ENCODE measurements at regions not wholly inside any gene's neighbourhood (a gene's known extent, or its start where the extent isn't known, plus 50 kb on each side); places are given as distances from the start of the nearest gene placed in this dataset.

DNA sequence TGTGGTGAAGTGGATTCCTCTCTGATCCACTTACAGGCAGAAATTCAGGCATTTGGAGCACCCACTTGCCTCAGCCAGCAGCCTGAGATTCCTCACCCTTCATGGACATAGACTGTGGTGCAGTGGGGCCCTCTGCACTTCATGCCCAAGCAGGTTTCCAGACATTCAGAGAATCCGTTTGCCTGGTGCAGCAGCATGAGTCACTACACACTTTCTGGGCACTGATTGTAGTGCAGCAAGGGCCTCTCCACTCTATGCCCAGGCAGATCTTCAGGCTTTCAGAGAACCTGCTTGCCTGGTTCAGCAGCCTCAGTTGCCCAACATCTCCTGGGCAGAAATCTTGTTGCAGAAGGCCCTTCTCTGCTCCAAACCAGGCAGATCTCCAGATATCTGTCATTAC, 920.9 kb downstream of the SLITRK5 start:
- no peak for DNase-seq (ENCODE audit: low read depth)

DNA sequence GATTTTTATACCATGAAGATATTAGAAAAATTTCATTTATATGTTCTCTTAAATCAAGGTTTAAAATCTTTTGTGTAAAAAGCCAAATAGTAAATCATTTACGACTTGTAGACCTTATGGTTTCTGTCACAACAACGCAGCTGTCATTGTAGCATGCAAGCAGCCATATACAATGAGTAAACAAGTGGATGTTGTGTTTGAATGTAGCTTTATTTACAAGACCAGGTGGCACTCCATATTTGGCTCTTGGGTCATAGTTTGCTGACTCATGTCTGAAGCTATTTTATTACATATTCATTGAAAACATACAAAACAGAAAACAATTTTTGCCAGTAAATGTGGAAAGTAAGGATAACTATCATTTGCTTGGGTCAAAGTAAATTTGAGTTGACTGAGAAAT, 930.8 kb downstream of the SLITRK5 start:
- DNase-seq (ENCODE audit: low read depth): no peak

DNA sequence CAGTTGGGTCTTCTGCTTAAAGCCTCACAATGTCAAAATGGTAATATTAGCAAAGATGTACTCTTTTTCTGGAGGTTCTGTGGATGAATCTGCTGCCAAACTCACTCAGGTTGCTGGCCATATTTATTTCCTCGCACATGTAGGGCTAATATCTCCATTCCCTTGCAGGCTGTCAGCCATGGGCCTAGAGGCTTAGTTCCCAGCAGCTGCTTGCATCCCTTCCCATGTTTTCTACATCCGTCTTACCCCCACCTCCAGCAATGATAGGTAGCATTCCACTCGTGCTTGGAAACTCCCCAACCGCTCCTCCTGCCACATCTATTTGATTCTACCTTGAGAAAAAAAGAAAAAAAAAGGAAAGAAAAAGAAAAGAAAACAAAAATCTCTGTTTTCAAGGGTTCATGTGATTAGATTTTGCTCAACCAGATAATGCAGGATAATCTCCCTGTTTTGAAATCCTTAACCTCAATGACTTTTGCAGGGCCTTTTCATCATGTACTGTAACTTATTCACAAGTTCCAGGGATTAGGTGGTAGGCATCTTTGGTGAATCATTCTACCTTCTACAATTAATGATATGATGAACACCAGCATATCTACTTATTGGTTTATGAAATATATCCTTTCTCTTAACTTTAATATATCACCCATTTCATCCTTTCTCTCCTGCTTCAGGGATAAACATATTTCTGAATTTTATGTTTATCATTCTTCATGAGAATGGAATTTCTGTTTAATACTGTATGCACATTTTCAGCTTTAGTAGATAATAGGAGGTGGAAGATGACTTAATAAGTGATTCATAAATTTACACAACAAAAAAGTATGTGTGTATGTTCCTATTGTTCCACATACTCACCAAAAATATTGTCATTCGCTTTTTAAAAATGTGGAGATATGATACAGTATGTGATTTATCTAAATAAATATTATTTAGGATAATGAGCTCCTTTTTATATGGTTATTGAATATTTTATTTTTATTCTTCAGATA, 931.9 kb downstream of the SLITRK5 start:
- no peak for DNase-seq (ENCODE audit: low read depth)

DNA sequence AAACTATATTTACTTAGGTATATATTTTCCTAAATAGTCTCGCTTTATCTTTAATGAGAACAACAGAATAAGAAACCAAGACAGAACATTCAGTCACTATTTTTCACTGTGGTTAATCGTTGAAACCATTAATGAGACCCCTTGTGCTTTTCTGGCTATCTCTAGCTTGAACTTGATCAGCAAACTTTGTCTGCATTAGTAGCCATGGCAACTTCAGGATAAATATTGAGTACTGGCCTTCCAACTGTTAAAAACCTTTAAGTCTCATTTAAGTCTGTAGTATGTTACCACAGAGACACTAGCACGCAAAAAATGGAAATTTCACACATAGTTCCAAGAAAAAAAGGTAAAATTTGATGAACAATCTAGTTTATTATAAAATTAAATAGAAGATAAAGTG, 946.0 kb downstream of the SLITRK5 start:
- DNase-seq (ENCODE audit: low read depth): no peak

DNA sequence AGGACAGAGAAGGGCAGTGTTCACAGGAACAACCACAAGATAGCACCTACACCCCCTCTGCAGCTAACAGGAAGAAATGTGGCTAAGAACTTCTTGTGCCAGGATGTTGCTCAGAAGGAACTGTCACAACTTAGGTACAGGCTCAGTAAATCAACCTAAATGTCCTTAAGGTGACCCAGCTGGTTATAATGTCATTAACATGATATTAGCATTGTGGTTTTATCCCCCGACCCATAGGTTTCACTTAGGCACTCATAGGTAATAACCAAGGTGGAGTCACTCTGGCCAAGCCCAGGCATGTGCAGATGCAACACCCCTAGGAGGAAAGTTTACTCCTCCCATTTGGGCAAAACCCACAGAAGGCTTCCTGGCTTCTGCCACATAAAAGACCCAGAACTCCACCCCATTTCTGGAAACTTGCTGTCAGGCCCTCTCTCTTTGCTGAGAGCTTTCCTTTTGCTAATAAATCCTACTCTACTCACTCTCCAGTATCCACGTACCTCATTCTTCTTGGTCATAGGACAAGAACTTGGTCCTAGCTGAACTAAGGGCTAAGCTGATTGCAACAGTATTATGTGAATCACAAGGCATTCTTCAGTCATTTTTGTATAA, 951.3 kb downstream of the SLITRK5 start:
- no peak for DNase-seq (ENCODE audit: low read depth)

DNA sequence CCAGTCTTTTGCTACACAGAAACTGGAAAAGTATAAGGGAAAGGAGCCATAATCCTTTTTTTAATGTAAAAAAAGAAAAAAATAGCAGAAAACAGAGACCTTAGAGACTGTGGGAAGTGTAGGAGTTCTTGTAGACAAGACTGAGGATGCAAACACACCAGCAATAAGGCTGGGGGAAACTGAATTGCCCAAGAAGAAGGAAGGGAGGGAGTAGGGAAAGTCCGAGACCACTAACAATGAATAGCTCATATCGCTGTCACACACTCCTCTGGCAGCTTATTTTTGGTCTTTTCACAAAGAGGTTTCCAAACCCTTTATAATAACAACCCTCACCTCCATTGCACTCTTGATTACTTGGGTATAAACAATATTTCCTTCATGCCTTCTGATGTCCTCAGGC, 952.0 kb downstream of the SLITRK5 start:
- DNase-seq (ENCODE audit: low read depth): no peak

DNA sequence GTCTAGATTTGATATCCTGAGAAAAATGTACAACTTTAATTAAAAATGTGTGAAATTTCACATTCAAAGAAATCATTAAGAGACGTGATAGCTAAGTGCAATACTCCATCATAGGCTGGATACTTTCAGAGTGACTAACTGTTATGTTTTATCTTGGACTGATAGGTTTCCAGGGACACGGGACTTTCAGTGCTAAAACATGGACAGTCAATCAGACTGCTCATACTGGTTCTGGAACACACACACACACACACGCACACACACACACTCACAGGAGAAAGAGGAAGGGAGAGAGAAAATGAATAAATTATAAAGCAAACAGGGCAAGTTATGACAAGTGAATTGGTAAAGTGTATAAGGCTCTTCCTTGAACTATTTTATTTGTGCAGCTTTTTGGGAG, 955.9 kb downstream of the SLITRK5 start:
- DNase-seq (ENCODE audit: low read depth): no peak

DNA sequence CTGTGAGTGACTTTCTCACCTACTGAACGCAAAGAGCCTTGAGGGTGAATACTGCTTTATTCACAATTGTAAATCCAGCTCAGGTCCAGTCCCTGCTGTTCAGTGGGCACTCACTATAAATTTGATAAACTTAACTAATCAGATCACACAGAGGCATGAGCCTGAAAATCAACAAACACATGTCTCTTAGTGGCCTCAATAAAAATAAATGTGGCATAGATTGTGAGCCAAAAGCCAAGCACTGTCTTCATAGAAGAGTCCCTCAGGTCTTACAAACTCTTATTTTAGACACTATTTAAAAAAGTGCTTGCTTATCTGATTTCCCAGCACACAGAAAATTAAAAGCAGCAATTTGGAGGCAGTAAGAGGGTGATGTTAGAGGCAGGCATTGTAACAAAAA, 957.7 kb downstream of the SLITRK5 start:
- no peak for DNase-seq (ENCODE audit: low read depth)

DNA sequence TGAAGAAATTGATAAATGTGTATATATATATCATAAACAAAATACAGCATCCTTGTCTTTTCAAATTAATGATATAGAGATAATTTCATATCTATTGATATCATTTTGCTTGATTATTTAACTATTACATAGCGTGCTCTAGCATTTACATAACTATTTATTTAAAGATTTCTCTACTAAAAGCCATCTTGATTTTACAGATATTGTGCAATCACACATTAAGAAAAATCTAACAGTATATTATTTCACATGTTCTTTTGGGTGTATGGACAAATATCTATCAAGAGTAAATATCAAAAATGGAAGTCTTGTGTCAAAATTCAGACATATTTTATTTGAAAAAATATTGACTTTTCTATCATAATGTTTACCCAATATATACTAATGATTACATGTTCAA, 966.8 kb downstream of the SLITRK5 start:
- no peak for DNase-seq (ENCODE audit: low read depth)

DNA sequence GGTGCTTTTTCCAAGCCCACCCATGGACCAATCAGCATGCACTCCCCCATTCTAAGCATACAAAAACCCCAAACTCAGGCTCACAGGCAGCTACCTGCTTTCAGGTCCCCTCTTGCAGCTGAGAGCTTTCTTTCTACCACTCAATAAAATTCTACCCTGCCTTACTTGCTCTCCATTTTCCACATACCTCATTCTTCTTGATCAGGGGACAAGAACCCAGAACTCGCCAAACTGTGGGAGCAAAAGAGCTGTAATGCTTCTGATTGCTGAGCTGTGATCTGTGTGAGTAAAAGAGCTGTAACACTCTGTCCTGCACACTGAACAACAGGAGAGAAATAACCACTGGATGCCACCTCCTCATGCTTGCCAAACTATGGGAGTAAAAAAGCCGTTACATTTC, 972.1 kb downstream of the SLITRK5 start:
- DNase-seq (ENCODE audit: low read depth): no peak

DNA sequence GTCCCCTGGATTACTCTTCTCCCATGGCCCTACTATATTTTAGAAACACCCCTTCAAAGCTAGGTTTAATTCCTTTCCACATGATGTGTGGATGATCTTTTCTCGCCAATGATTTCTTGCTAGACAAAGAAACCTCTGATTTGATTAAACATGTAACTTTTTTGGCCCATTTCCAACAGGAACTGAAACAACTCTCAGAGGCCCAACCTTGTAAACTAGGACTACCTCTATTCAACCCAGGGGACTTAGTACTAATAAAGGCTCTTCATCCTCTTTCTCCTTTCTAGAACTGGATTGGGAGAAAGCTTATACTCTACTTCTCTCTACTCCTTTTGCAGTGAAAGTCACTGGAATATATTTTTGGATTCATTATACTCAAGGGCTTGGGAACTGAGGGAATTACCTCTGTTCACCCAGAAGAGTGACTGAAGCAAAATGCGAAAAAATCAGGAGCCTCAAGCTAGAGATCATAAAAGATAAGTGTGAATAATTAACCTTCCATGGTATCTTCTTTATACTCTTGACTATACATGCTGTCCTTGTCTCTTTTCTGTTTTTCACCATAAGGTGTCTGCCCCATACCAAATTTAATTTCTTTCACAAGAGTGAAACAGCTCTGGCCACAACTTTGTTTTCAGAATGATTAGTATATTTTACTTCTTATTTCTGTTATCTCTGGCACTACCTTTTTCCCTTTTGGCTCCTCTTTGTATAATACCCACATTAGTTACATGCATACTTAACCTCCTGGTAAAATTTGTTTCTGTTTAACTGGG, 977.6 kb downstream of the SLITRK5 start:
- DNase-seq (ENCODE audit: low read depth): no peak

DNA sequence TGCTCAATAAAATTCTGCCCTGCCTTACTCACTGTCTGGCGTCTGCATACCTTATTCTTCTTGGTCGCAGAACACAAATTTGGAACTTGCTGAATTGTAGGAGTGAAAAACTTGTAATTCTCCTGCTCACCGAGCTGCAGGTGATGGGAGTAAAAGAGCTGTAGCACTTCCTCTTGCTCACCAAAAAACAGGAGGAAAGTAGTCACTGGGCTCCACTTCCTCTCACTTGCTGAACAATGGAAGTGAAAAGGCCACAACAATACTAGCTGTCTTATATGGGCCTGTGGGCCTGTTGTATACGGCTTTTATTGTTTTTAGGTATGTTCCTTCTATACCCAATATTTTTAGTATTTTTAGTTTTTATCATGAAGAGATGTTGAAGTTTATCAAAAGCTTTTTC, 978.7 kb downstream of the SLITRK5 start:
- no peak for DNase-seq (ENCODE audit: low read depth)

DNA sequence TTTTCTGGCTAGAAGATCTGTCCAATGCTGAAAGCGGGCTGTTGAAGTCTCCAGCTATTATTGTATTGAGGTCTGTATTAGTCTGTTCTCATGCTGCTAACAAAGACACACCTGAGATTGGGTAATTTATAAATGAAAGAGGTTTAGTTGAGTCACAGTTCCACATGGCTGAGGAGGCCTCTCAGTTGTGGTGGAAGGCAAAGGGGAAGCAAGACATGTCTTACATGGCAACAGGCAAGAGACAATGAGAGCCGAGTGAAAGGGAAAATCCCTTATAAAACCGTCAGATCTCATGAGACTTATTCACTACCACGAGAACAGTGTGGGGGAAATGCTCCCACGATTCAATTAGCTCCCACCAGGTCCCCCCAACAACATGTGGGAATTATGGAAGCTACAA, 980.4 kb downstream of the SLITRK5 start:
- no peak for DNase-seq (ENCODE audit: low read depth)

DNA sequence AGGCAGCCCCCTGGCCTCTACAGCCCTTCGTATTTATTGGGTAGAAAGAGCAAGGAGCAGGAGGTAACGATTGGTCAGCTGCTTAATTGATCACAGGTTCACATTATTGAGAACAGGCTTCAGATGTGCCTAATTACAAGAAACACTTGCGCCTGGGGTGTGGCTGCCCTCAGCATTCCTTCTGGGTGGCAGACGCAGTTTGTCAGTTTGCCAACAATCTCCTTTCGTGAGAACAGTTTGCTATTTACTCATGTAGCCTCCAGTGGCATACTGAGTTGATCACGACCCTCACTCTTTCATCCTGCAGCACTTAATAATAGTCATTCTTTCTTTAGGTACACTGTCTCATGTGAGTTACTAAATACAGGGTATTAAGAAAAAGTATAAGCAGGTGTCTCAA, 985.6 kb downstream of the SLITRK5 start:
- no peak for DNase-seq (ENCODE audit: low read depth)

DNA sequence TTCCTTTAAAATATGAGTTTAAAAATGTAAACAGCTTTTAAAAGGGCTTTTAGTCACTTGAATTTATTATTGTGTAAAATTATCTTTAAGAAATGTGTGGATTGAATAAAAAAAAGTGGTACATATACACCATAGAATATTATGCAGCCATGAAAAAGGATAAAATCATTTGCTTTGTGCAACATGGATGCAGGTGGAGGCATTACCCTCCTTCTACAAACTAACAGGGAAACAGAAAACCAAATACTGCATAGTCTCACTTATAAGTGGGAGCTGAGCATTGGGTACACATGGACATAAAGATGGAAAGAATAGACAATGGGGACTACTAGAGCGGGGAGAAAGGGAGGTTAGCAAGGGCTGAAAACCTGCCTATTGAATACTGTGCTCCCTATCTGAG, 999.3 kb downstream of the SLITRK5 start:
- DNase-seq (ENCODE audit: low read depth): no peak

DNA sequence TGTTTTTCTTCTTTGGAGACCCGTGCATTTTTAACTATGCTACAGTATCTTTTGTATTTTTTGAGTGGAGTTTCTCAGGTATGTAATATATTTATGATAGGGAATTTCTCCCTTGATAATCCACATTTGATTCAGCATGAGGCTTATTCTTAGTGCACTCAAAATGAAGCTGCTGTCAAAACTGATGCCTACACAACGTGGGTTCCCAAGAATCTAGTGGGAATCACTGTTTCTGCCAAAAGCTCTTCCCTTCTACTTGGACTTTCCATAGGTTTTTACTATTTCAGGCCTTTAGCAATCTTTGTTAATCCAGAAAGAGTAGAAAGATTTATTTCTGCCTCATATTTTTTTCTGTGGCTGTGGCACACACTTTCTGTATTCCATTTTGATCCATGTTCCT, 1003.7 kb downstream of the SLITRK5 start:
- DNase-seq (ENCODE audit: low read depth): no peak

DNA sequence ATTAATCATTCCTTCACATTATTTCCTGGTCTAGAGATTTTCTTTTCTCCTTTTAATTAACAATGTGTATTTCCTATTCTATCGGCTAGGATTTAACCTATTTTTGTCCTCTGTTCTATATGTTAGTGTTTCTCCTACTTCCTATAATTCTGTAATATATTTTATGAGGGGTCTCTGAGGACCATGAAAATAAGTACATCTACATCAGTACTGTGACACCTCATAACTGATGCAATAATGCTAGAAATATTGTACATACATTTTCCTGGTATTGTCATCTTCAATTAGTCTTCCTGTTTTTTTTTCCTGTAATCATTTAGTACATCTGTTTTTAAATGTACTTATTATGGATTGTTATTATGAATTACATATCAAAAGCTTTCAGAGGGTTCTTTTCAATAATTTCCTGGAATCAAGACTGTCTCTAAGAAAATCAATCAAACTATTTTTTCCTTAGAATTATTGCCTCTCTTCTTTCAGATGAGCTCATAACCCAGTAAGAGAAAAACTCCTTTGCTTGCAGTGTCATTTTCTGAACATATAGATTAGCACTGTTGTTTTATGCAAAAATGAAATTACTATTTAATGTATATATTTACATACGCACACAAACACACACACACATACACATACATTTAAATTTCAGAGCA, 1004.3 kb downstream of the SLITRK5 start:
- no peak for DNase-seq (ENCODE audit: low read depth)

DNA sequence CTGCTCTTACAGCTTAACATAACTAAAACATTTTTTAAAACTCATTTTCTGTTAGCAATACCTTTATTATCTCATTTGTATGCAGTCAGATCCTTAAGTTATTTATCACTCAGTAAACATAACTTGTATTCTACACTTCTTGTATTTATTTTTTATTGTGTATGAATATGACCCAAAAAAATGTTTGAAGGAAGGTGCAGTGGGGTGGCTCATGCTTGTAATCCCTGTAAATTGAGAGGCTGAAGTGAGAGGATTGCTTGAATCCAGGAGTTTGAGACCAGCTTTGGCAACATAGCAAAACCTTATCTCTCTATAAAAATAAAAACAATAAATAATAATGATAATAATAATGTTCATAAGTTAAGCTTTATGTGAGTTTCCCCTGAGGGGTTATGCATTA, 1004.8 kb downstream of the SLITRK5 start:
- DNase-seq (ENCODE audit: low read depth): no peak

DNA sequence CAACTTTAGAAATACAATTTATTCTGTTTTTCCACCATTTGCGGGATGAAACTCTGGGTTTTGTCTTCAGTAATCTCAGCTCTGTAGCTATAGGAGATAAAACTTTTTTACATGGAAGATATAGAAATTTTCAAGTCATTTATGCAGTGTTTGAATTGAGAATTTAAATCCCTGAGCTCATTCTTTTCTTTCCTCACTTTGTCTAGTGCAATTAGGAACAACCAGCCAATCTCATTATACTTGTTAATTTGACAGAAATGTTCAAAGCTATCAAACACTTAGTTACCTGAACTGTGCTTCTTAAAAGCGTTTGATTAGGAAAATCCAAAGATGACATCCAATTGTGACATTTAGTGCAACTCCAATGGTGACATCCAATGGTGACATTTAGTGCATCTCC, 1014.3 kb downstream of the SLITRK5 start:
- no peak for DNase-seq (ENCODE audit: low read depth)

DNA sequence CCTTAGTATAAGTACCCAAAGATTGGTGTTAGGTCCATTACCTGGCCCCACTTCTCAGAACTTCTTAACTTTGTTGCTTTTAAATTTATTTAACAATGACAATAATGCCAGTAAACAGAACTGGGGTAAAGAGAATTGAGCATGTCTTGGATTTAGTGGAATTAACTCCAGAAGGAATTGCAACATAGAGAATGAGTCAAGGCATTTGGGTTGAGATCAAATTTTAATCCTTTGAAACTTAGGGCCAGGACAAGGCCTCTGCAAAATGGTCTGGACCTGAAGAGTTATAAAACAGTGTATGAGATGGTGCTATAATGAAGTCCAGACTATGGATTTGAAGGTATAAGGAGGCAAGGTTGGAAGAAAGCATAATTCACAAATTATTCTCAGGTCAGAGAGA, 1030.4 kb downstream of the SLITRK5 start:
- DNase-seq (ENCODE audit: low read depth): peak; percentile 19

DNA sequence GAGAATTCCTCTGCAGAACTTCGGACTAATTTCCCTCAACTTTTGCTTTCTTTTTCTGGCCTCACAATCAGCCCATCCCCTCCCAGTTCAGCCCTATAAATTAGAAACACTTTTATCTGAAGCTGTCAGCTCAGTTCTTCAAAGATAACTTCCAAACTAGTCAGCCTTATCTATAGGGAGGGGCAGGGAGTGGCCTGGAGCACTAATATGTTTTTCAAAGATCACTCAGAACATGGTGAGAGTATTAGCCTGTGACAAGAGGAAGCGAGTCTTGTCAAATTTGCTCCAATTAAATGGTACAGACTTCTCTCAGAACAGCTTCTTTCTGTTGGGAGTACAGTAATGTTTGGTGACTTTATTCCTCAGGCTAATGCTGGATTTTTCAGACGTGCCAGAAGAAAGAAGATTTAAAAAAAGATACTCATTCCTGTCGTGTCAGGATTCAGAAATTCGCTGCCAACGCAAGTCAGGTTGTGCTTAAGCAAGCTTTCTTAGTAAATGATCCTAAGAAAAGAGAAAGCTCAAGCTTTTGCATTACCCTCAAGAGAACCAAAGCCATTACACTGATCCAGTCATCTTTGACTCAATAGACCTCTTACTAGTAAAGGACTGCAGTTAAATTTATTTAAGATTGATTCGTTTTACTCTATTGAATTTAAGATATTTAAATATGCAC, 1033.6 kb downstream of the SLITRK5 start:
- DNase-seq (ENCODE audit: low read depth): no peak

DNA sequence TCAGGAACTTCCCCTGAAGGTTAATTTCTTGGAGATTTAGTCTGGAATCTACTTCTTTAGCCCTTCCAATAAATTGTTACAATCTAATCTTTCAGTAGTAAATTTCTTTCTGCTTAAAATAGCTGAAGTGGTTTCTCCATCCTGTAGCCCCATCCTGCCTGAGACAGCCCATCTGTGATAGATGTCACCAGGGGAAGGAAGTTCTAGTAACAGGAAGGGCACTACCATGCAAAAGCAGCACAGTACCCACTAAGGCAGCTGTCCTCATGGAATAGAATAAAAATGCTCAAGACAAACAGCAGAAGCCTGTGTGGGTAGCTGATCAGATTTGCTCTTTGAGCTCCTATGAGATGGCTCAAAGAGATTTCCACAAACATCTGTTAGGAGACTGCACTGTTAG, 1036.5 kb downstream of the SLITRK5 start:
- no peak for DNase-seq (ENCODE audit: low read depth)
